Transverse colon (tissue), 4 donors: ENCODE measurements at regions not wholly inside any gene's neighbourhood (a gene's known extent, or its start where the extent isn't known, plus 50 kb on each side); places are given as distances from the start of the nearest gene placed in this dataset.

Source experiments
- DNase-seq: peaks from one replicate; pipeline ENCODE4 v3.0.0-alpha.2; 2019
- H3K27ac ChIP-seq, 4 donors: fragments of 200-600 bp; sonication (generic); 2 replicates each; pipeline ENCODE4 v1.5.1; 2016 to 2018; ENCODE audit warnings: inconsistent platforms in 4 of 4
- H3K27me3 ChIP-seq: fragments of 200-600 bp; sonication (generic); 2 replicates; pipeline ENCODE4 v1.5.1; 2017; ENCODE audit warnings: inconsistent platforms
- H3K36me3 ChIP-seq, 4 donors: fragments of 200-600 bp; sonication (generic); 2 replicates each; pipeline ENCODE4 v1.5.1; 2017 to 2019; ENCODE audit warnings: inconsistent platforms in 4 of 4
- H3K4me1 ChIP-seq, 4 donors: fragments of 200-600 bp; sonication (generic); 2 replicates each; pipeline ENCODE4 v1.5.1; 2017 to 2020; ENCODE audit warnings: inconsistent platforms in 4 of 4
- H3K4me3 ChIP-seq, 4 donors: fragments of 200-600 bp; sonication (generic); 1 replicate in 1 of 4; 2 replicates in 3 of 4; pipeline versions ENCODE4 v1.5.1 to v1.6.1; 2017 to 2019; ENCODE audit warnings: inconsistent platforms in 4 of 4
- H3K9me3 ChIP-seq, 2 donors: fragments of 200-600 bp; sonication (generic); 2 replicates each; pipeline ENCODE4 v1.5.1; 2017 to 2019; ENCODE audit warnings: inconsistent platforms in 2 of 2
- EP300 ChIP-seq: sonication (generic); formaldehyde crosslinking; IDR thresholded peaks from one replicate; pipeline ENCODE4 v1.6.1; 2017; ENCODE audit warnings: antibody characterized with exemption, low read depth
- POLR2A ChIP-seq: fragments of 450-650 bp; IDR thresholded peaks from one replicate; pipeline ENCODE4 v1.6.1; 2016; ENCODE audit warnings: antibody characterized with exemption, mild to moderate bottlenecking, moderate library complexity
- POLR2AphosphoS5 ChIP-seq, 3 donors: sonication (generic); formaldehyde crosslinking; IDR thresholded peaks; one replicate each; pipeline ENCODE4 v1.6.1; 2016; ENCODE audit warnings: antibody characterized with exemption in 3 of 3
- WGBS, 2 donors: methylation state at CpG; one replicate each; pipeline ENCODE4 v1.1.5; 2018; ENCODE audit warnings: low coverage in 1 of 2; 5-methylcytosine and 5-hydroxymethylcytosine counted together
- in situ Hi-C, 4 donors: fragments of 200-750 bp; cut with MboI; loops; one replicate each; pipeline versions ENCODE4 v1.15.0 to v1.15.1; 2017; ENCODE audit warnings: low sequenced_read_pairs in 3 of 4, low pct_ligation_motif_present in 1 of 4, low pct_unique_long_range_greater_than_20kb in 1 of 4
- intact Hi-C: fragments of 100-400 bp; cut with DNase I; formaldehyde crosslinking; loops from one replicate; pipeline ENCODE4 v1.15.1; 2023; ENCODE audit warnings: low total_unique reads
- TF ChIP-seq, protein P1 (sequence below), 5 experiments: fragments of 200-600 bp in 3 of 5; fragments of 450-650 bp in 2 of 5; sonication (generic) in 3 of 5; IDR thresholded peaks; 1 replicate in 2 of 5; 2 replicates in 3 of 5; pipeline ENCODE4 v1.5.1; 2016 to 2017; ENCODE audit warnings: antibody characterized with exemption in 5 of 5, inconsistent platforms in 3 of 5, mild to moderate bottlenecking in 2 of 5, moderate library complexity in 1 of 5

DNA sequence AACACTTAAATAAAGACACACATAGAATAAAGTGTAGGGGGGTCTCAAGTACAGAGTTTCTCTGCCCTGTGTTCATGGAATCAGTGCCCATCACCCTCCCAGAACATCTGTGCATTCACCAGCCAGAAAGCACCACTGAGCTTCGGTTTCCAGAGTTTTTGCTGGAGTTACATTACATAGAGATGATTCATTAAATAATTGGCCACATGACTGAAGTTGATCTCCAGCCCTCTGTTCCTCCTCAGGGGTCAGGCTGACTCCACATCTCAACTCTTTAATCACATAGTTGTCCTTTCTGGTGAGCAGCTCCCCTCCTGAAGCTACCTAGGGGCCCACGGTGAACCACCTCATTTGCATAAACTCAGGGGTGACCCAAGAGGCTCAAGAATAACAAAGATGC lies 129.8 kb downstream of the METTL4 start:
- no peak for DNase-seq
- intact Hi-C loops: no loop called here
- TF ChIP-seq, protein P1, sequence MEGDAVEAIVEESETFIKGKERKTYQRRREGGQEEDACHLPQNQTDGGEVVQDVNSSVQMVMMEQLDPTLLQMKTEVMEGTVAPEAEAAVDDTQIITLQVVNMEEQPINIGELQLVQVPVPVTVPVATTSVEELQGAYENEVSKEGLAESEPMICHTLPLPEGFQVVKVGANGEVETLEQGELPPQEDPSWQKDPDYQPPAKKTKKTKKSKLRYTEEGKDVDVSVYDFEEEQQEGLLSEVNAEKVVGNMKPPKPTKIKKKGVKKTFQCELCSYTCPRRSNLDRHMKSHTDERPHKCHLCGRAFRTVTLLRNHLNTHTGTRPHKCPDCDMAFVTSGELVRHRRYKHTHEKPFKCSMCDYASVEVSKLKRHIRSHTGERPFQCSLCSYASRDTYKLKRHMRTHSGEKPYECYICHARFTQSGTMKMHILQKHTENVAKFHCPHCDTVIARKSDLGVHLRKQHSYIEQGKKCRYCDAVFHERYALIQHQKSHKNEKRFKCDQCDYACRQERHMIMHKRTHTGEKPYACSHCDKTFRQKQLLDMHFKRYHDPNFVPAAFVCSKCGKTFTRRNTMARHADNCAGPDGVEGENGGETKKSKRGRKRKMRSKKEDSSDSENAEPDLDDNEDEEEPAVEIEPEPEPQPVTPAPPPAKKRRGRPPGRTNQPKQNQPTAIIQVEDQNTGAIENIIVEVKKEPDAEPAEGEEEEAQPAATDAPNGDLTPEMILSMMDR (IDR thresholded peaks at IDR 0.05): no peak
- TF ChIP-seq POLR2A (no peak), POLR2AphosphoS5 (IDR thresholded peaks at IDR 0.05) (no peak), EP300 (no peak)
- in situ Hi-C loops: no loop called here
- no peak overlapping the region for H3K27ac ChIP-seq
- H3K4me3 ChIP-seq: no peak overlapping the region
- no peaks in the 10 kb centered on the region for H3K36me3 ChIP-seq
- no peaks in the 10 kb centered on the region for H3K9me3 ChIP-seq
- 60 to 74% methylated on average over 1 to 2 of the region's 2 CpGs for WGBS, 2 donors
- no peaks in the 10 kb centered on the region for H3K27me3 ChIP-seq
- no peaks in the 10 kb centered on the region for H3K4me1 ChIP-seq

DNA sequence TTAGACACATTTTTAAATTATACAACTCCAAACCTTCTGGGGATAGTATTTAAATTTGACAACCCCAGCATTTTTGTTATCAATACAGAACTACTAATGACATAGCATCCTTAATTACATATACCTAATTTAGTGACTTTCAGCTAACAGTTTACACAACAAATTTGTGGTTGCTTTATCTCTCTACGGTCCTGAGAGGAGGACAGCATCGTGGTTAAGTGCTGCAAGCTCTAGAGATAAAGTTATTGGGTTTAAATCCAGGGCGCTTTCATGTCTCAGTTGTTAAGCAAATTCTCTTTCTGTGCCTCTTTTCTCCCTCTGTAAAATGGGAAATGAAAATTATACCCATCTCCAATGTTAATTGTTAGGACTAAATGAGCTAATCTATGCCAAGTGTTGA lies 129.3 kb downstream of the METTL4 start:
- TF ChIP-seq, protein P1 (IDR thresholded peaks at IDR 0.05): no peak
- TF ChIP-seq POLR2AphosphoS5 (IDR thresholded peaks at IDR 0.05) (no peak), EP300 (no peak), POLR2A (no peak)
- intact Hi-C loops: no loop called here
- Histone ChIP-seq H3K36me3 (no peaks in the 10 kb centered on the region), H3K4me3 (no peak overlapping the region), H3K9me3 (no peaks in the 10 kb centered on the region), H3K27ac (no peak overlapping the region), H3K4me1 (no peaks in the 10 kb centered on the region), H3K27me3 (no peaks in the 10 kb centered on the region)
- DNase-seq: no peak
- in situ Hi-C loops: no loop called here
- 40 to 45% methylated on average over 3 of the region's 3 CpGs for WGBS, 2 donors

DNA sequence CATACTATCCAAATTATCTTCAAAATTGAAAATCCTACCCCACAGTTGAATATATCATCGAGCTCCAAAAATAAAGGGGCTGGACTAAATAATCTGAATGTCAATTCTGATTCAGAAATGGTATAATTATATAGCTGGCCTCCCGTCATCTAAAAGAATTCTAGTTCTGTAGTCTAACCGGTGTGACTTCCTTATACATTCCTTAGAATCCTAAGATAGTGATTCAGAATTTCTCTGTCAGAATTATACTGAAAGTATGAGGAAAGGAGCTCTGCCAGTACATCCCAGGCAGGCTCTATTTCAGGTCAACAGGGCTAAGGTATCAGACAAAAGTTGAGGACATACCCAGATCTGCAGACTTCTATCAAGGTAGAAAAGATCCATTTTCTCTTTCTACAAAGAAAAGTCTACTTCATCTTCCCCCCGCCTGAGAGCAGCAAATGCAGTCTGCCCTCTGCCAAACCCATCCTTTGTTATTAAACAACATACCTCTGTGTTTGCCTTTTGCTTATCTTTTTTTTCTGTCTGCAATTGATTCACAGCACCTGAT lies 128.5 kb downstream of the METTL4 start:
- Histone ChIP-seq H3K4me1 (no peaks in the 10 kb centered on the region), H3K27ac (no peak overlapping the region)
- WGBS, 2 donors: 72 to 81% methylated on average over 4 of the region's 4 CpGs

DNA sequence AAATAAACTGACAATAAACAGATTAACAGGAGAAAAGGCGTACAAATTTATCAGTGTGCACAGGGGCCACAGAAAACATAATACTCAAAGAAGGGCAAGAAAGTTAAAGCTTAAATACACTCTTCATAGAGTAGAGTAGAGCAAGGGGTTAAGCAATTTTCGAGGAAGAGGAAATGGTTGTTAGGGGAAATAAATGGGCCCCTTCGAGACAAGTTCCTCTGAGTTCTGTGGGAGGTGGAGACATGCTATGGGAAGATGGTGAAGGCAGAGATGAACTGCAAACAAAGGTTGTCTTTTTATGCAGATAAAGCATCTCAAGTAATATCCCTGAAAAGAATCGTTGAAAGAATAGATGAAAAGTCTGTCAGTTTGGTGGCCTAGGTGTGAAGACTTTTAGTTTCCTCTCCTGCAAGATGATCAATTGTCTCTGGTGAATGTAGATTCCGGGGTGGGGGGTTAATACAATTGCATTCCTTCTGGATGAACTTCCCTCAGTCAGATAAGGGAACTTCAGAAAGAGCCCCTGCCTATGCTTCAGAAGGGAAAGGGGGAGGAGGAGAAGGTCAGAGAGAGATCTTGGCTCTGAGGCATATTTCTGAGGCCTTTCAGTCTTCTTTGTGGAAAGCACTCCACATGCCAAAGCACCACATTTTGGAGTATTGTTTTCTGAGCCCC lies 127.0 kb downstream of the METTL4 start:
- no peaks in the 10 kb centered on the region for H3K36me3 ChIP-seq
- TF ChIP-seq POLR2AphosphoS5 (IDR thresholded peaks at IDR 0.05) (no peak), POLR2A (no peak), EP300 (no peak)
- TF ChIP-seq, protein P1 (IDR thresholded peaks at IDR 0.05): no peak
- H3K27me3 ChIP-seq: no peaks in the 10 kb centered on the region
- no peaks in the 10 kb centered on the region for H3K9me3 ChIP-seq
- intact Hi-C loops: no loop called here
- in situ Hi-C loops: no loop called here
- no peak overlapping the region for H3K4me3 ChIP-seq
- no peaks in the 10 kb centered on the region for H3K4me1 ChIP-seq
- no peak for DNase-seq
- H3K27ac ChIP-seq: no peak overlapping the region
- WGBS, 2 donors: 28 to 38% methylated on average over 5 of the region's 5 CpGs

More for the DNA sequence above, 128.5 kb downstream of the METTL4 start:
- Histone ChIP-seq H3K27me3 (no peaks in the 10 kb centered on the region), H3K9me3 (no peaks in the 10 kb centered on the region), H3K36me3 (no peaks in the 10 kb centered on the region), H3K4me3 (no peak overlapping the region)
- in situ Hi-C loops (no loop called here), intact Hi-C loops (no loop called here)
- no peak for TF ChIP-seq POLR2AphosphoS5 (IDR thresholded peaks at IDR 0.05)
- no peak for TF ChIP-seq EP300
- TF ChIP-seq, protein P1 (IDR thresholded peaks at IDR 0.05): no peak
- no peak for TF ChIP-seq POLR2A
- DNase-seq: no peak
